ENCODE measurements at regions not wholly inside any gene's neighbourhood (a gene's known extent, or its start where the extent isn't known, plus 50 kb on each side); places are given as distances from the start of the nearest gene placed in this dataset.

GRCh38 chr5:60340326-60340725, 359.6 kb downstream of the DEPDC1B start:
- no peak for TF ChIP-seq POLR2A (IDR thresholded peaks at IDR 0.05)
- TF ChIP-seq CTCF (IDR thresholded peaks at IDR 0.05) = no peak
